ELR (cell line): ENCODE measurements at regions not wholly inside any gene's neighbourhood (a gene's known extent, or its start where the extent isn't known, plus 50 kb on each side); places are given as distances from the start of the nearest gene placed in this dataset.

Experiments used
- DNase-seq: peaks from one replicate; pipeline ENCODE4 v3.0.0-alpha.2; 2015; ENCODE audit warnings: low read depth

- peak; percentile 71 for DNase-seq
Measured at GRCh38 chr2:204479557-204479956, 65.7 kb upstream of the PARD3B start.

- no peak for DNase-seq
Measured at GRCh38 chr2:204480676-204481075, 64.6 kb upstream of the PARD3B start.

DNA sequence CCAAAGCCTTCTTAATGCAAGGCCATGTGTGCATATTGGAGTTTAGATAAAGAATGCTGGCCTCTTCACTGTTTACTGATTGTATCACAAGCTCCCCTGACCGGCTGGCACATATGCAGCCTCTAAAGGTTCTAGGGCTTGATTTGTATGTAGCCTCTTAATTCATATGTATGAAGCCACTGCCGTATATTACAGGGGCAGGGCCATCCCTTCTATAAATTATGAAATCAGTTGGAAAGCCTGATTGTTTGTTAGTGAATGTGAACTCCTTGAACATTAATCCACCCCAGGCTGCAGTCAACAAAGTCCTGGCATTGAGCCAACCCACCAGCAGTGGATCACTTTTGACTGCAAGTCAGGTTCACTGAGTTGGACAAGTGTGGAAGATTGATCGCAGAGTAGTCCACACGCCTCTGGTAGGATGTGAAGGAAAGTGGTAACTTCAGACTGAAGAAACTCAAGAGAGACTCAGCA is 61.6 kb upstream of the PARD3B start:
- no peak for DNase-seq

- no peak for DNase-seq
Measured at GRCh38 chr2:204486321-204486720, 59.0 kb upstream of the PARD3B start.

- DNase-seq: peak; percentile 20
Measured at GRCh38 chr2:204486805-204487204, 58.5 kb upstream of the PARD3B start.

GRCh38 chr2:204487447-204488229 is 57.6 kb upstream of the PARD3B start:
- no peak for DNase-seq

DNA sequence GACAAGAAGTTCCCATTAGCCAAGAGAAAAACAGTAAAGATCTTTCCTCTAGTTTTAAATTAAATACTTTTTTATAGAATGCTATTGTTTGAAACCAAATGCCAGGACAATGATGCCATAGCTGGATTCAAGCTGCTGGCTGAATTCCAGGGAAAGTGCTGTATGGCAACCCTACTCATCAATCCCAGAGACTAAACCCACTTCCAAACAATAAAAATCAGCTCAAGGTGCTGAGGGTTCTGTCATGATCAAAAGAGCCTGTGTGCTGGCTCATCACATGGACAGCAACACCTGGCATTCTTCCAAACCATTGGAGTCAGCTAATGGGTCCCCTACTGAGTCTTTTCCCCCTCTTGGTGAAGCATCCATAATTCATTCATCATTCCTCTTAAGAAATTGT is 53.7 kb upstream of the PARD3B start:
- peak; percentile 48 for DNase-seq

- DNase-seq: no peak
Measured at GRCh38 chr2:204492417-204492816, 52.9 kb upstream of the PARD3B start.

- no peak for DNase-seq
Measured at GRCh38 chr2:204494681-204495080, 50.6 kb upstream of the PARD3B start.

GRCh38 chr2:204495381-204495780 is 49.9 kb upstream of the PARD3B start:
- no peak for DNase-seq
